ENCODE measurements at regions not wholly inside any gene's neighbourhood (a gene's known extent, or its start where the extent isn't known, plus 50 kb on each side); places are given as distances from the start of the nearest gene placed in this dataset.

GRCh38 chr7:157486007-157486755 lies 149.4 kb downstream of the DNAJB6 start:
- no peaks in the 10 kb centered on the region for H3K4me1 ChIP-seq
- H3K36me3 ChIP-seq, result no peaks in the 10 kb centered on the region
- H3K9me3 ChIP-seq, result peaks cover 0 to 10% (median 0%) of the 10 kb centered on the region in 3 donors
- H3K4me3 ChIP-seq, result no peak overlapping the region
- TF ChIP-seq CTCF (IDR thresholded peaks at IDR 0.05) (no peak), POLR2AphosphoS5 (IDR thresholded peaks at IDR 0.05) (no peak), POLR2A (IDR thresholded peaks at IDR 0.05) (no peak), EP300 (IDR thresholded peaks at IDR 0.05) (no peak)
- no peak overlapping the region for H3K27ac ChIP-seq
- ATAC-seq, result no peak
- peaks cover 28% of the 10 kb centered on the region for H3K27me3 ChIP-seq
- 73 to 74% methylated on average over 5 to 10 of the region's 11 CpGs for WGBS, 2 donors (ENCODE audit: low coverage in 1 of 2)

GRCh38 chr7:157487046-157487770 lies 150.4 kb downstream of the DNAJB6 start:
- Histone ChIP-seq H3K27me3 (peaks cover 28% of the 10 kb centered on the region), H3K9me3 (peaks cover 0 to 20% (median 0%) of the 10 kb centered on the region in 3 donors), H3K4me3 (no peak overlapping the region), H3K36me3 (no peaks in the 10 kb centered on the region), H3K27ac (no peak overlapping the region), H3K4me1 (no peaks in the 10 kb centered on the region)
- TF ChIP-seq POLR2AphosphoS5 (IDR thresholded peaks at IDR 0.05), result no peak
- TF ChIP-seq EP300 (IDR thresholded peaks at IDR 0.05), result no peak
- no peak for TF ChIP-seq CTCF (IDR thresholded peaks at IDR 0.05)
- no peak for TF ChIP-seq POLR2A (IDR thresholded peaks at IDR 0.05)
- no peak for ATAC-seq
- WGBS, 2 donors (ENCODE audit: low coverage in 1 of 2), result 60 to 84% methylated on average over 1 to 19 of the region's 24 CpGs

GRCh38 chr7:157488281-157488680 lies 151.5 kb downstream of the DNAJB6 start:
- Histone ChIP-seq H3K36me3 (no peaks in the 10 kb centered on the region), H3K27me3 (peaks cover 33% of the 10 kb centered on the region), H3K27ac (no peak overlapping the region), H3K4me1 (no peaks in the 10 kb centered on the region), H3K4me3 (no peak overlapping the region), H3K9me3 (peaks cover 0 to 27% (median 0%) of the 10 kb centered on the region in 3 donors)
- no peak for ATAC-seq
- 77 to 96% methylated on average over 8 to 13 of the region's 24 CpGs for WGBS, 2 donors (ENCODE audit: low coverage in 1 of 2)
- TF ChIP-seq POLR2A (IDR thresholded peaks at IDR 0.05) (no peak), CTCF (IDR thresholded peaks at IDR 0.05) (no peak), POLR2AphosphoS5 (IDR thresholded peaks at IDR 0.05) (no peak), EP300 (IDR thresholded peaks at IDR 0.05) (no peak)

- WGBS, 2 donors (ENCODE audit: low coverage in 1 of 2), result 82% methylated on average over 8 of the region's 10 CpGs; no CpG with 5 or more reads in 1 of the 2 donors
- no peak for ATAC-seq
- H3K36me3 ChIP-seq, result no peaks in the 10 kb centered on the region
- H3K27me3 ChIP-seq, result peaks cover 33% of the 10 kb centered on the region
- no peak overlapping the region for H3K27ac ChIP-seq
- H3K4me1 ChIP-seq, result no peaks in the 10 kb centered on the region
- peaks cover 0 to 29% (median 0%) of the 10 kb centered on the region in 3 donors for H3K9me3 ChIP-seq
- TF ChIP-seq CTCF (IDR thresholded peaks at IDR 0.05) (no peak), EP300 (IDR thresholded peaks at IDR 0.05) (no peak), POLR2A (IDR thresholded peaks at IDR 0.05) (no peak), POLR2AphosphoS5 (IDR thresholded peaks at IDR 0.05) (no peak)
- no peak overlapping the region for H3K4me3 ChIP-seq
Measured at GRCh38 chr7:157488966-157489365, 152.2 kb downstream of the DNAJB6 start.

Measured in gastroesophageal sphincter (tissue), 4 donors.